ENCODE measurements at regions not wholly inside any gene's neighbourhood (a gene's known extent, or its start where the extent isn't known, plus 50 kb on each side); places are given as distances from the start of the nearest gene placed in this dataset.
"Not testable (repeated sequence)": the region's sequence is repeated elsewhere in the genome, so short reads cannot be mapped to it uniquely, and the experiment has no call there.

GRCh38 chr13:78876915-78877549, 218.1 kb upstream of the OBI1 start:
- Histone ChIP-seq H3K27ac (no peak overlapping the region), H3K9me3 (no peaks in the 10 kb centered on the region), H3K27me3 (no peaks in the 10 kb centered on the region), H3K4me1 (no peaks in the 10 kb centered on the region), H3K4me3 (no peak overlapping the region), H3K36me3 (no peaks in the 10 kb centered on the region)
- no peak for DNase-seq
- TF ChIP-seq, protein P1, sequence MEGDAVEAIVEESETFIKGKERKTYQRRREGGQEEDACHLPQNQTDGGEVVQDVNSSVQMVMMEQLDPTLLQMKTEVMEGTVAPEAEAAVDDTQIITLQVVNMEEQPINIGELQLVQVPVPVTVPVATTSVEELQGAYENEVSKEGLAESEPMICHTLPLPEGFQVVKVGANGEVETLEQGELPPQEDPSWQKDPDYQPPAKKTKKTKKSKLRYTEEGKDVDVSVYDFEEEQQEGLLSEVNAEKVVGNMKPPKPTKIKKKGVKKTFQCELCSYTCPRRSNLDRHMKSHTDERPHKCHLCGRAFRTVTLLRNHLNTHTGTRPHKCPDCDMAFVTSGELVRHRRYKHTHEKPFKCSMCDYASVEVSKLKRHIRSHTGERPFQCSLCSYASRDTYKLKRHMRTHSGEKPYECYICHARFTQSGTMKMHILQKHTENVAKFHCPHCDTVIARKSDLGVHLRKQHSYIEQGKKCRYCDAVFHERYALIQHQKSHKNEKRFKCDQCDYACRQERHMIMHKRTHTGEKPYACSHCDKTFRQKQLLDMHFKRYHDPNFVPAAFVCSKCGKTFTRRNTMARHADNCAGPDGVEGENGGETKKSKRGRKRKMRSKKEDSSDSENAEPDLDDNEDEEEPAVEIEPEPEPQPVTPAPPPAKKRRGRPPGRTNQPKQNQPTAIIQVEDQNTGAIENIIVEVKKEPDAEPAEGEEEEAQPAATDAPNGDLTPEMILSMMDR (IDR thresholded peaks at IDR 0.05), result no peak
- intact Hi-C loops (cut with DNase I), result no loop called here
- no peak for ATAC-seq

DNA sequence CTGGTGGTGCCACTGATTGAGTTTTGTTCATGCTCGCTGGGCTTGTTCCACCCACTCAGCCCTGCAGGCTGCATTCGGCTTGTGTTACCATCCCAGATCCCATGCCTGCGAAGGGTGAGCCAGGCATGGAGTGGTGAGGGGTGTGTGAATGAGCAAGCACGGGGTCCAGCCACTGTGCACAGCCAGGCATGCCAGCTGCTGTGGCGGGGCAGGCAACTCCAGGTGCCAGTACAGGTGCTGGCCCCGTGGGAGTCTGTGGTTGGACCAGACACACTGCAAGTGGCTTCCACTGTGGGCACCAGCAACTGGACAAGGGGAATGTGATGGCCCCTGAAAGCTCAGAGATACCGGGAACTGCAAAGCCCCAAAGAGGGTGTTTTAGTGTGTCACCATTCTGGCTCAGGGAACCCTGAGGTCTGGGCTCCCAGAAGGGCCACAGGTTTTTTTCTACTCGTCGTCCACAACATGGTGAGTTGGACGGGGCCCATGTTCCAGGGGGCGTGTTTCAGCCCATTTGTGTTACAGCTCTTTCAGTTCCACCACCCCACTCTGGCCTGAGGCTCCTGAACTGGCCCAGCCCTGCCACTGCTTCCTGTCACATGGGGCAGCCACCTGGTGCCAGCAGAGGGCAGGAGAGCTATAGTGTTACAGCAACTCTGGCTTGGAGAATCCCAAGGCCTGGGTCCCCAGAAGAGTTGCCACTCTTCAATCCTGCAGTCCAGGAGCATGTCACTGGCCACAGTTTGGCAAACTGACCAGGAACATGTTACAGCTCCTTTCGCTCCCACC, 217.0 kb upstream of the OBI1 start:
- no peak overlapping the region for H3K27ac ChIP-seq
- TF ChIP-seq, protein P1 (IDR thresholded peaks at IDR 0.05), result no peak
- H3K36me3 ChIP-seq, result no peaks in the 10 kb centered on the region
- H3K9me3 ChIP-seq, result no peaks in the 10 kb centered on the region
- no peak for DNase-seq
- H3K4me1 ChIP-seq, result no peaks in the 10 kb centered on the region
- H3K4me3 ChIP-seq, result no peak overlapping the region
- intact Hi-C loops (cut with DNase I), result no loop called here
- ATAC-seq, result peak; percentile 22
- H3K27me3 ChIP-seq, result no peaks in the 10 kb centered on the region

DNA sequence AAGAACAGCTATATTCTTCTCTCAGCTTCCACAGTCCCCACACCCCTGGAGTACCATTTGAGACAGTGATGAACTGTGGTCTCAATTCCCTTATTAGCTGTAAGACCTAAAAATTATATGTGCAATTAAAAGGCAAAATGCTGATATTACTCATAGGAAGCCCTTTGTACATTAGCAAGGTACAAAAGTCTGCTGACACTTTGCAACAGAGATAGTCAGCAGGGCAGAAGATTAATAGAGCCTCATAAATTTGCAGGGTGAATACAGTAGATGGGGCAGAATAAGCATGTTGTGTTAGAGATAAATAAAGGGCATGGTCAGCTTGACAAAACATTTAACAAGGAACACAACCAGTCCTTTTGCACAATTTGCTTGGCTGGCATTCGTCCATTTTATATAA, 210.0 kb upstream of the OBI1 start:
- intact Hi-C loops (cut with DNase I), result no loop called here
- TF ChIP-seq, protein P1 (IDR thresholded peaks at IDR 0.05), result no peak

DNA sequence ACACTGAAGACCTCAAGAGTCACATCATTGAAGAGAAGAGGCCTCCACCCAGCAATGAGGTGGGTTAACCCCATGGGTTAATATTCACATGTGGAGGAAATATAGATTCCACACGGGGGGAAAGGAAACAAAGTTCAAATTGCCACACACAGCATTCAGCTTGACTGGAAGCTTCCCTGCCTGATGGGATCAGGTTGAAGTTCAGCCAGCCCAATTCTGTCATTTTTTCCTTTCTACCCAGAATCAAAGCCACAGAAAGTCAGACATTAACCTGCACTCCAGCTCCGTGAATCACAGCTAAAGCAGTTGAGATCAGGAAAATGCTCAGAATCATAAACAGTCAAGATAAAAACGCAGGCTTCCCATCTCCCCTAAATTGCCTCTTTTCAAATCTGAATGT, 208.7 kb upstream of the OBI1 start:
- no peak for ATAC-seq
- Histone ChIP-seq H3K9me3 (no peaks in the 10 kb centered on the region), H3K27me3 (no peaks in the 10 kb centered on the region), H3K4me3 (no peak overlapping the region), H3K36me3 (no peaks in the 10 kb centered on the region), H3K4me1 (no peaks in the 10 kb centered on the region), H3K27ac (no peak overlapping the region)
- intact Hi-C loops (cut with DNase I), result no loop called here
- DNase-seq, result no peak
- TF ChIP-seq, protein P1 (IDR thresholded peaks at IDR 0.05), result no peak

More for the DNA sequence above, 210.0 kb upstream of the OBI1 start:
- Histone ChIP-seq H3K9me3 (no peaks in the 10 kb centered on the region), H3K4me1 (no peaks in the 10 kb centered on the region), H3K4me3 (no peak overlapping the region), H3K36me3 (no peaks in the 10 kb centered on the region), H3K27ac (no peak overlapping the region), H3K27me3 (no peaks in the 10 kb centered on the region)
- DNase-seq (no peak), ATAC-seq (no peak)

DNA sequence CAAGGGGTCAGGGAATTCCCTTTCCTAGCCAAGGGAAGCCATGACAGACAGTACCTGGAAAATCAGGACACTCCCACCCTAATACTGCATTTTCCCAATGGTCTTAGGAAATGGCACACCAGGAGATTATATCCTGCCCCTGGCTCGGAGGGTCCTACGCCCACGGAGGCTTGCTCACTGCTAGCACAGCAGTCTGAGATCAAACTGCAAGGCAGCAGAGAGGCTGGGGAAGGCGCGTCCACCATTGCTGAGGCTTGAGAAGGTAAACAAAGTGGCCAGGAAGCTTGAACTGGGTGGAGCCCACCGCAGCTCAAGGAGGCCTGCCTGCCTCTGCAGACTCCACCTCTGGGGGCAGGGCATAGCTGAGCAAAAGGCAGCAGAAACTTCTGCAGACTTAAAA, 207.1 kb upstream of the OBI1 start:
- H3K27ac ChIP-seq; DNase-seq; intact Hi-C loops (cut with DNase I); H3K27me3 ChIP-seq; H3K4me1 ChIP-seq; H3K9me3 ChIP-seq; H3K4me3 ChIP-seq; ATAC-seq; H3K36me3 ChIP-seq: not testable (repeated sequence)

DNA sequence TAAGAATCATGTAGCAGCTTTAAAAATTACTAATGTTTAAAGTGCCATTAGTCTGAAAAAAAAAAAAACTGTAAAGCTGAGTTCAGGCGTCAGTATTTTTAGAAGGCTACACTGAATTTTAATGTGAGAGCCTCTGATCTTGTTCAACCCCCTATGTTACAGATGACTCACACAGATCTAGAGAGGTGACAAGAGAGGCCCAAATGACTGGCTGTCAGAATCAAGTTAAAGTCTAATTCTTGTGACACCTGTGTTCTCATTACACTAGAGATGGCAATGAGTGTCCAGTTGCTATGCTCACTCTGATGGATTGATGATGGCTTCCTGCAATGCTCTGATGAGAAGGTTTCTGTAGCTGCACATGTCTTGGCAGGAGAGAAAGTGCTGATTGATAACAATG, 203.5 kb upstream of the OBI1 start:
- Histone ChIP-seq H3K4me1 (no peaks in the 10 kb centered on the region), H3K27me3 (no peaks in the 10 kb centered on the region), H3K36me3 (no peaks in the 10 kb centered on the region), H3K4me3 (no peak overlapping the region), H3K27ac (no peak overlapping the region), H3K9me3 (no peaks in the 10 kb centered on the region)
- intact Hi-C loops (cut with DNase I), result no loop called here
- DNase-seq, result no peak
- TF ChIP-seq, protein P1 (IDR thresholded peaks at IDR 0.05), result no peak
- ATAC-seq, result no peak

Data from upper lobe of right lung (tissue), 1 donor.